Fibroblast of skin of left biceps (primary cell): ENCODE measurements at regions not wholly inside any gene's neighbourhood (a gene's known extent, or its start where the extent isn't known, plus 50 kb on each side); places are given as distances from the start of the nearest gene placed in this dataset.

ENCODE experiments used
- DNase-seq, 2 experiments: peaks; one replicate each; pipeline ENCODE4 v3.0.0-alpha.2; 2013; ENCODE audit warnings: low read depth in 2 of 2

DNA sequence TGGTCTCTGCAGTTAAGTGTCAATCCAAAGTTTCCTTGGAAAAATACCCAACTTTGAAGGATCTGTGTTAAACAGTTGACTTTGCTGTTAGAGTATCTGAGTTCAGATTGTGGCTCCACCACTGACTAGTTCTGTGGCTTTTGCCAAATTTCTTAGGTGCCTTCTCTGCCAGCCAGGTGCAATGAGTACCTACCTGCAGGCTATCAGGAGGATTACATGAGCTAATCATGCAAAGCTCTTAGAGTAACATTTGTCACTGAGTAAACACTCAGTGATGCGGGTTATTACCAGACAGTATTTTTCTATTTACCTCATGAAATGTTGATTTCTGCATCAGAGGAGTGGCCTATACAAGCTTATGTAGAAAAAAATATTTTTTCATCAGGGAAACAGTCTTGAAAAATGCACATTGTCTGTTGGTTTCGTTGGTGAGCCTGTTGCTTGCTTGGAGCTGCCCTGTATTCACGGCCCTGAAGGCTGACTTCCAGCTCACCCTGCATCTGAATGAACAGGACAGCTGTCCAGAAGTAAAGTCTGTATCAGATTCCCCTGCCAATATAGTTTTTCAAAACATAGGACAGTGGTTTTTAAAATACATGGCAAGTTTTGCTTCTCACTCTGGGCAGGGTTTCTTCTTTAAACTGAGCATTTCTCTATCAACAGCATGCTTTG is 235.1 kb downstream of the CDCA7 start:
- DNase-seq: no peak

GRCh38 chr2:173590276-173590861 is 235.7 kb downstream of the CDCA7 start:
- peak; percentile 77 to 80 for DNase-seq

DNA sequence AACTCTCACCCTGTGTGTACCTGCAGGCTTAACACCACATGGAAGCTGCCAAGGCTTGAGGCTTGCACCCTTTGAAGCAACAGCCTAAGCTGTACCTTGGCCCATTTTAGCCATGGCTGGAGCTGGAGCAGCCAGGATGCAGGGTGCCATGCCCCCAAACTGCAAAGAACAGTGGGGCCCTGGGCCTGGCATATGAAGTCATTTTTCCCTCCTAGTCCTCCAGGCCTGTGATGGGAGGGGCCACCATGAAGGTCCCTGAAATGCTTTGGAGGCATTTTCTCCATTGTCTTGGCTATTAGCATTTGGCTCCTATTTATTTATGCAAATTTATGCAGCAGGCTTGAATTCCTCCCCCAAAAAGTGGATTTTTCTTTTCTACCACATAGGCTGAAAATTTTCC is 238.4 kb downstream of the CDCA7 start:
- DNase-seq: no peak

DNA sequence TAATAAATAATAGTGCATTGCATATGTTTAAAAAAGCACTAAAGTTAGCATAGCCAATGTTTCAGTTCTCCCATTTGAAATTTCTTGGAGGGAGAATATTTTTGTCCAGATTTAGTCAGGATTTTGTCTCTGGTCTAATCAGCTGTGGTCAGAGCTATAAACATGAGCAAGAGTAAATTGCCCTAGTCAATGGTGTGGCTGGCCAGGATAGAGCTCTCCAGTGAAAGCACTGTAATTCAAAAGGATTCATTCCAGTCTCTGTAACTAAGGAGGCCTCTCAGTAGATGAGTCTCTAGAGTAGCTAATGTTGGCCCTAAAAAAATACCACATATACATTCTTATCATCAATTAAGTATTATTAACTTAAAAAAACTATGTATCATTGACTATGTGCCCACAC is 241.6 kb downstream of the CDCA7 start:
- no peak for DNase-seq

- DNase-seq: no peak
Measured at GRCh38 chr2:173598525-173598924, 243.9 kb downstream of the CDCA7 start.

DNA sequence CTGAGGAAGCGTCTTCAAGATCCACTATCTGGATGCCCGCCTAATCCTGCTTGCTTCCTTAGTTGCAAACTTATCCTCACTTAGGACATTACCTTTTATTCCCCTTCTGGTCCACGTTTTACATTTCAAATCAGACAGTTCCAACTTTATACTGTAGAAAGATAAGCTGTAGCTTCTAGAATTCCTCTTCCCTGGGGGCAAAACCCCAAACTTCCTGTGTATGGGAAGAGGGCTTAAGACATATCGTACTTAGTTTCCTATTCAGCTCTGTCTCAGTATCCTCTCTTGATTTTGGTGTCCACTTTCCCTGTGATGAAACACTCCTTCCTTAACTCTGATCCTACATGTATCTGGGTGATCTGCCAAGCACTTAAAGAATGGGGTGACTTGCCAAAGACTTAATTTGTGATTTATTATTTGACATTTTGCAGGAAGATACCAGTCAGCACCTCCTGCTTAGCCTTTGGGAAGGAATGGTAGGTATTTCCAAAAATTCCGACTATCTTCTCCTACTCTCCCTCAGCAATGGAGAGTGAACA is 245.2 kb downstream of the CDCA7 start:
- peak; percentile 19 to 25 for DNase-seq

DNA sequence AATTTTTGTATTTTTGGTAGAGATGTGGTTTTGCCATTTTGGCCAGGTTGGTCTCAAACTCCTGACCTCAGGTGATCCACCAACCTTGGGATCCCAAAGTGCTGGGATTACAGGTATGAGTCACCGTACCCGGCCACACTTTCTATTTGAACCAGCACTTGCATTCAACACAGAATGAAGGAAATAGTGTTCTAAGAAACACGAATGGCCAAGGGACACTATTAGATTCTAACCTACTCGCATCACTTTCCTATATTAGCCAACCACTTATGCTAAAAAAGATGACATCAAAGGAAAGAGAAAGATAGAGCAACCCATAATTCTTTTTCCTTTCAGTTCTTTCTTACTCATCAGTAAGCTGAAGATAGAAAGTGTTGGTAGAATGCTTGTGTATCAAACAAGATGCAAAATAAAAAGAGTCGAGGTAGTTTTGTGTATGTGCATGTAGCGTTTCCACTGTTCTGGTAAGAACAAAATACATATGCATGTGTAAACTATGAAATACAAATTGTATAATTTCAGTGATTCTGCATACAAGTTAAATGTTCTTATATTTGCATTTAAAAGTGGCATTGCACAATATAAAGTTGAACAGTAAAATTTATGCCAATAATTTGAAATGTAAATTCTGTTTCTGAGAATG is 247.6 kb downstream of the CDCA7 start:
- DNase-seq: no peak

- no peak for DNase-seq
Measured at GRCh38 chr2:173605994-173606393, 251.3 kb downstream of the CDCA7 start.

- no peak for DNase-seq
Measured at GRCh38 chr2:173606619-173607248, 252.1 kb downstream of the CDCA7 start.

DNA sequence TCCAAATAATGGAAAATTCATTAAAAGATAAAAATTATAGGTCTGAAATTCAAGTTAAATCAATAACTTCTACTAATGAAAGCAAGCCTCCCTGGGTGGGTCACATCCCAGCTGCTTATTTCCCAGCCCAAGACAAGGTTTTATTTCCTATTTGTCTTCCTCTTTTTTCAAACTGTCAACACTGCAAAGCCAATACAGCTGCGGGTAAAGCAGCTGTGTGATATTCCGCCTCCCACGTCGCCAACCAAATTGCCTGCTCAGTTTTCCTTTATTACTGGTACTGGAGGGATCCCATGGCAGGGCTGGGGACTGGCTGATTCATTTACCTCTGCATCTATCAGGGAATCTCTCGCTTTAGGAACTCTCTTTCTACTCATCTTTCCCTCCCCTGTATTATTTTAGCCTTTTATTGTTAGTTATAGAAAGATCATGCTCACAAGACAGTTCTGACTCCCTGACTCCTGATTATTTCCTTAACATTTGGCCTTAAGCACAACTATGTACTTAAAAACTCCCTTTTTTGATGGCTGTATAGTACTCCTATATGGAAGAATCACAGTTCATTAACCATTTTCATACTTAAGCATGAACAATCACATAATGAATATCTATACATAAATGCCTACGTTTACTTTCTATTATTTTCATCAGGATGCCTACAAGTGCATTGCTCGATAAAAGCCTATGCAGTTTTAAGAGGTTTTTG is 253.1 kb downstream of the CDCA7 start:
- DNase-seq: no peak

DNA sequence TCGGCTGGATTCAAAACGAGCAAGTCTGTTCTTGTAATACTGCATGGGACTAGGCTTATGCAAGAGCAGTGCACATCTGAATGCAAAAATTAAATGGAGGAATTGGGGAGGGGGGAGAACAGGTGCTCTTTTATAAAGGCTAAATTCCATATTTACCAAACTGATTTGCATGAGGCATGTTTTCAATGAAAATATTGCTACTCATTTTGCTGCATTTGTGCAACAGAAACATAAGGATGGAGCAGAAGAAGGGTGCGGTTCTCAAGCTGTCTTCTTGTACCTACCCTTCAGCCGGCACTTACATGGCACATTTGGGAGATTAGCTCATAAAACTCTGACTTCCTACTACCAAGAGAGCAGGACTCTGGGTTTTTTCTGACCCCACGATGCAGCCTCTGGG is 256.4 kb downstream of the CDCA7 start:
- no peak for DNase-seq

DNA sequence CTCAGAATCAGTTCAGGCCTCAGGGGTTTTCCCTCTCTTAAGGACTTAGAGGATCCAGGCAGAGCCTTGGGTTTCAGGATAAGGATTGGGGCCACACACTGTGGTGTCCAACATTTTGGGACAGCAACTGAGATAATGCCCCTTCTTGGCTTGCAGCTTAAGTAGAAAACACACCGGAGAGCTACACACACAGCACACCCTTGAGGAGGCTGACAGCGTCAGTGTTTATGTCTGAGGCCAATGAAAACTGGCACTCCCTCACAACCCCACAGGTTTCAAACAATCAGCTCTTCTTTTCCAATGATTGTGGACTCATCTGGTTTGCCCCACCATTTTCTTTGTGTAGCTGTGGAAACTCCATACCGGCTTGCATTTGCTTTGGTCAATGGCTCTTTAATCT is 257.7 kb downstream of the CDCA7 start:
- no peak for DNase-seq

GRCh38 chr2:173613386-173613785 is 258.7 kb downstream of the CDCA7 start:
- DNase-seq: no peak

GRCh38 chr2:173614265-173614930 is 259.7 kb downstream of the CDCA7 start:
- no peak for DNase-seq

DNA sequence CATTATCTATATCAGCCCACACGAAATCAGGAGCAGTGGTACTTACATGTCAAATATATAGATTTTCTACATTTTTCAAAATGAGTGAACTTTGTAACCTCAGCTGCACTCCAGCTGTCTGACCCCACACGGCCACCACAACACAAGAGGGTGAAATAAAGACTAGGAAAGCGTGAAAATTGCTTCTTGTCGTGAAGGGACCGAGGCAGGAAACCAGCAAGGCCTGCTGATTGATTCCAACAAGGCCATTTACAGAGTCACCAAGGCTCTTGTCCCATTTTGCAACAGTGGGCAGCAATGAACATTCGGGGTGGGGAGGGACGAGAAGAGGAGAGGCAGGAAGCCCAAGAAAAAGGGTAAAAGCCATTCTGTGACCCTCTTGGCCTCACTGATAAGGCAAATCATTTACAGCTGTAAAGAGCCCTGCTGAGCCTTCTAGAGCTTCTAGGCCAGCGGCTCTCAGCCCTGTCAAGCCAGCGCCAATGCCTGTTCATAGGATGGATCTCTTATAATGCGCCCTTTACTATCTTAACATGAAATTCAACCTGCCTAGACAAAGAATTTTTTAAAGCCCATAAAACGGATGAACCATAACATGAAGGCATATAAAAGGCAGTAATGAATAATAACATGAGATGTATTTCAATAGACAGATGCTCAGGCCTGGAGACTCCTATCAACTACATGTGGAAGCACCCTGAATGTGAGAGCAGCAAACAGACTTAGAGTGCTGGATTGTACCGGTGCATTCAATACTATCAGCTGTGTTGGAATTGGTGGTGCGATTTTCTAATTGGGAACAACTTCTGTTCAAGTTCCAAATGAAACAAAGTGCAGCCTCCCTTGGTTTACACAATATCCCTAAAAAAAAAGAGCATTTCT is 269.0 kb downstream of the CDCA7 start:
- no peak for DNase-seq

DNA sequence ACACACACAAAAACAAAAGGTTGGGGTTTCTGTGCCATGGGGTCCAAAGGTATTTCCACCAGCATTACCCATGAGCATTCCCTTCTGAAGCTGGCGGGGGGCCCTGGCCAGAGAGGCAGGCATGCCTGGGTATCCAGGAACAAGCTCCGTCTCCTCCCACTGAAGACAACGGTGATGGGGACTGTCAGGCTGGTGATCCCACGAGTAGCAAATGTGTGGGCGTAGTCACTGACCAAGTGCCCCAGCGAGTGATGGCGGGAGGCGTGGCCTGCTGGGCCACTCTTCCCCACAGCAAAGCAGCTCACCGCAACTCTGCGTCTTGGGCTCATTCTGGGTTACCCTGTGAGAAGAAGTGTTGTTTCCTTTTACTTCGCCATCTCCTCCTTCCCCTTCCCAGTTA is 270.6 kb downstream of the CDCA7 start:
- no peak for DNase-seq

GRCh38 chr2:173629076-173629475 is 274.4 kb downstream of the CDCA7 start:
- DNase-seq: no peak

DNA sequence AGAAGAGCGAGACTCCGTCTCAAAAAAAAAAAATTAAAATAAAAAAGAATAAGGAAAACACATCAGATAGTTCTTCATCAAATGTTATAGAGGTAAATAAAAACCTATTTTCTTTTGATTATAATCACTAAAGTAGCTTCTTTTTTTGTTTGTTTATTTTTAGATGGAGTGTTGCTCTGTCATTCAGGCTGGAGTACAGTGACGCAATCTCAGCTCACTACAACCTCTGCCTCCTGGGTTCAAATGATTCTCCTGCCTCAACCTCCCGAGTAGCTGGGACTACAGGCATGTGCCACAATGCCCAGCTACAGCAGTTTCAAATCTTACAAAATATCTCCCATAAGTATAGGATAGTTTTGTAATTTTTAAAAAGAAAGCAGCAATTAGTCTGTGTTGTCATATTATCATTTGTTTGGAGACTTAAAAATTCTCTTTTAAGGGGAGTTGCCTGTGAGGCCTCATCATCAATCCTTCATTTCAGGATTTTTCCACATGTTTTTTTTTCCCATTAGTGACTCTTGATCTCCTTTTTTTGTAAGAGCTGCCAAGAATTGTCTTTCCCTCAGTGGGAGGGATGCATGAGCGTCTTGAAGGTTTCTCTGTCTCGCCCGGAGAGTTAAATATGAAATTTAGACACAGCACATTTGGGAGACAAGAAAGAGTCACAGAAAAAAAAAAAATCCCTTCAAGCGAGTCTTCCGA is 275.9 kb downstream of the CDCA7 start:
- DNase-seq: no peak

GRCh38 chr2:173631127-173631460 is 276.4 kb downstream of the CDCA7 start:
- no peak for DNase-seq

DNA sequence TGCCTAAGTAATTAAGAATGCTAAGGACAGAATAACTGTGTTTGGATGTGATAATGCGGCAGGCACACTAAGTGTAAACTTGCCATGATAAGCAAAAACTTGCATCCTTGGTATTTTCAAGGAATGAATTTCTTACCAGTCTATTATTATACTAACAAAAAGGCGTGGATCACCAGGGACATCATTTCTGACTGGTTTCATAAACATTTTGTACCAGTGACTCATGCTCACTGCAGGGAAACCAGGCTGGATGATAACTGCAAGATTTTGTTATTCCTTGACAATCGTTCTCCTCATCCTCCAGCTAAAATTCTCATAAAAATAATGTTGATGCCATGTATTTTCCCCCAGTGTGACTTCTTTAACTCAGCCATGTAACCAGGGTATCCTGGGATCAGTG is 289.5 kb downstream of the CDCA7 start:
- no peak for DNase-seq
